ENCODE measurements at regions not wholly inside any gene's neighbourhood (a gene's known extent, or its start where the extent isn't known, plus 50 kb on each side); places are given as distances from the start of the nearest gene placed in this dataset.

DNA sequence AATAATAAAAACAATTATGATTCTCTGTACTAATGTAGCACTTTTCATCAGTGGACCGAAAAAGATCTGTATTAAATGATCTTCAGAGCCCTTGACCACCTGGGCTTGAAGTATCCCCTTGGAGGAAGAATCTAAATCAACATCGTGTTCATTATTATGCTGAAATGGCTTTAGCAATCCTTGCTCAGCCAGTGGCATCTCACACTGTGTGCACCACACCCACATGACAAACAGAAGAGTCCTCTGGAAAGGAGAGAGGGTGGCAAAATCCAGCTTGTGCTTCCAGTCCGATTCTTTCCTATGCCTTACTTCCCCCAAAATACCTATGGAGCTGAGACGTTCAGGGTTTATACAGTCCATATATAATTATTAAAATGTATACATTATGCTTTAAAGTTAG lies 318.5 kb upstream of the RUNX1 start:
- H3K9me3 ChIP-seq = no peaks in the 10 kb centered on the region
- DNase-seq (no peak), ATAC-seq (no peak)
- intact Hi-C loops (cut with DNase I) = no loop called here
- no peak overlapping the region for H3K4me3 ChIP-seq
- peaks cover 0 to 12% (median 0%) of the 10 kb centered on the region in 12 donors for H3K4me1 ChIP-seq
- peak overlapping the region in 4 of 12 donors; percentile 48 to 64 (median 60) for H3K27ac ChIP-seq
- no peaks in the 10 kb centered on the region for H3K27me3 ChIP-seq
- H3K36me3 ChIP-seq = no peaks in the 10 kb centered on the region
- TF ChIP-seq, protein P1, sequence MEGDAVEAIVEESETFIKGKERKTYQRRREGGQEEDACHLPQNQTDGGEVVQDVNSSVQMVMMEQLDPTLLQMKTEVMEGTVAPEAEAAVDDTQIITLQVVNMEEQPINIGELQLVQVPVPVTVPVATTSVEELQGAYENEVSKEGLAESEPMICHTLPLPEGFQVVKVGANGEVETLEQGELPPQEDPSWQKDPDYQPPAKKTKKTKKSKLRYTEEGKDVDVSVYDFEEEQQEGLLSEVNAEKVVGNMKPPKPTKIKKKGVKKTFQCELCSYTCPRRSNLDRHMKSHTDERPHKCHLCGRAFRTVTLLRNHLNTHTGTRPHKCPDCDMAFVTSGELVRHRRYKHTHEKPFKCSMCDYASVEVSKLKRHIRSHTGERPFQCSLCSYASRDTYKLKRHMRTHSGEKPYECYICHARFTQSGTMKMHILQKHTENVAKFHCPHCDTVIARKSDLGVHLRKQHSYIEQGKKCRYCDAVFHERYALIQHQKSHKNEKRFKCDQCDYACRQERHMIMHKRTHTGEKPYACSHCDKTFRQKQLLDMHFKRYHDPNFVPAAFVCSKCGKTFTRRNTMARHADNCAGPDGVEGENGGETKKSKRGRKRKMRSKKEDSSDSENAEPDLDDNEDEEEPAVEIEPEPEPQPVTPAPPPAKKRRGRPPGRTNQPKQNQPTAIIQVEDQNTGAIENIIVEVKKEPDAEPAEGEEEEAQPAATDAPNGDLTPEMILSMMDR (IDR thresholded peaks at IDR 0.05) = no peak
- no peak for TF ChIP-seq POLR2A (IDR thresholded peaks at IDR 0.05)
- 76 to 81% (median 78%) methylated on average over 4 of the region's 4 CpGs for WGBS, 4 donors

- 51 to 68% (median 60%) methylated on average over 5 of the region's 5 CpGs for WGBS, 4 donors
- peak in 3 of 5 donors; percentile 28 to 39 (median 37) for DNase-seq
- intact Hi-C loops (cut with DNase I) = no loop called here
- Histone ChIP-seq H3K9me3 (no peaks in the 10 kb centered on the region), H3K4me3 (no peak overlapping the region), H3K36me3 (no peaks in the 10 kb centered on the region), H3K27ac (peak overlapping the region in 9 of 12 donors; percentile 16 to 64 (median 56)), H3K27me3 (no peaks in the 10 kb centered on the region), H3K4me1 (peaks cover 0 to 12% (median 0%) of the 10 kb centered on the region in 12 donors)
- no peak for TF ChIP-seq POLR2A (IDR thresholded peaks at IDR 0.05)
- TF ChIP-seq, protein P1 (IDR thresholded peaks at IDR 0.05) = no peak
- peak; percentile 47 to 90 (median 75) for ATAC-seq
Observed at GRCh38 chr21:35366394-35367080, 317.4 kb upstream of the RUNX1 start.

DNA sequence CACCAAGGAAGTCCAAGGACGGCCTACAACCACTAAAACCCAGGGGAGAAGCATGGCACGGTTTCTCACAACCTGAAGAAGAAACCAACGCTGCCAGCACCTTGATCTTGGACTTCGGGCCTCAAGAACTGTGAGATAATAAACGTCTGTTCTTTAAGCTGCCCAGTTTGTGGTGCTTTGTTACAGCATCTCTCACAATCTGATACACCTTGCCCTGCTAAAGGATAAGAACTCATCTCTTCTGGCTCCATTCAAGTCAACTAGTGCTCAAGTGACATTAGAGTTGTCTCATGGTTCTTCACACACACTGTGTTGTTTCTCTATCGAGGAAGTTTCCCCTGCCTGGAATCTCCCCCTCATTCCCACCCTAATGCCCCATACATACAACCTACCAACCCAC lies 314.4 kb upstream of the RUNX1 start:
- intact Hi-C loops (cut with DNase I) = no loop called here
- no peak for TF ChIP-seq POLR2A (IDR thresholded peaks at IDR 0.05)
- WGBS, 4 donors = 80 to 88% (median 86%) methylated on average over 6 of the region's 6 CpGs

GRCh38 chr21:35361988-35362387 lies 312.9 kb upstream of the RUNX1 start:
- no peak overlapping the region for H3K4me3 ChIP-seq
- no peaks in the 10 kb centered on the region for H3K36me3 ChIP-seq
- TF ChIP-seq, protein P1 (IDR thresholded peaks at IDR 0.05) = no peak
- no peak for TF ChIP-seq POLR2A (IDR thresholded peaks at IDR 0.05)
- peaks cover 0 to 3% (median 0%) of the 10 kb centered on the region in 12 donors for H3K9me3 ChIP-seq
- ATAC-seq = no peak
- H3K27ac ChIP-seq = no peak overlapping the region
- intact Hi-C loops (cut with DNase I) = no loop called here
- DNase-seq = no peak
- peaks cover 0 to 26% (median 0%) of the 10 kb centered on the region in 12 donors for H3K4me1 ChIP-seq
- H3K27me3 ChIP-seq = no peaks in the 10 kb centered on the region

More for the DNA sequence above, 314.4 kb upstream of the RUNX1 start:
- Histone ChIP-seq H3K36me3 (no peaks in the 10 kb centered on the region), H3K27ac (no peak overlapping the region), H3K9me3 (no peaks in the 10 kb centered on the region), H3K4me1 (peaks cover 0 to 26% (median 0%) of the 10 kb centered on the region in 12 donors), H3K27me3 (no peaks in the 10 kb centered on the region), H3K4me3 (no peak overlapping the region)
- DNase-seq = no peak
- no peak for ATAC-seq

Measured in heart left ventricle (tissue), 16 donors.